Activated T-cell treated with anti-CD3 and anti-CD28 coated beads for 48 hours (primary cell): ENCODE measurements at regions not wholly inside any gene's neighbourhood (a gene's known extent, or its start where the extent isn't known, plus 50 kb on each side); places are given as distances from the start of the nearest gene placed in this dataset.

ENCODE experiments used
- DNase-seq: peaks from one replicate; pipeline ENCODE4 v3.0.0-alpha.2; 2020; ENCODE audit warnings: low read depth

DNA sequence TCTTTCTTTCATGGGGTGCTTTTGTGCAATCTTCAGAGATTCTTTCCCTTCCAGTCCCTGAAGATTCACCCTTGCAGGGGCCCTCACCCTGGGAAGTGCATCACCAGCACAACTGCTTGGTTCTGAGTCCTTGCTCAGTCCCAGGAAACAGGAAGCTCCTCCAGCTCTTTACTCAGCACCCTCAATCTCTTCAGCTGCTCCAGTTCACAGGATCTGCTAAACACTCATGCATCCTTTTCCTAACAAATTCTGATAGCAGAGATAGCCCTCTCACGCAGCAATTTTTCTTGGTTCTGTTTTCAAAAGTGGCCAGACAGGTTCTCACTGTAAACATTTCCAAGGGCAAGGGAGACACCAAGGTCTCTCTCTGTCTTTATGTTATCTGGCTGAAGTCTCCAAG is 823.1 kb downstream of the LIG4 start:
- no peak for DNase-seq

DNA sequence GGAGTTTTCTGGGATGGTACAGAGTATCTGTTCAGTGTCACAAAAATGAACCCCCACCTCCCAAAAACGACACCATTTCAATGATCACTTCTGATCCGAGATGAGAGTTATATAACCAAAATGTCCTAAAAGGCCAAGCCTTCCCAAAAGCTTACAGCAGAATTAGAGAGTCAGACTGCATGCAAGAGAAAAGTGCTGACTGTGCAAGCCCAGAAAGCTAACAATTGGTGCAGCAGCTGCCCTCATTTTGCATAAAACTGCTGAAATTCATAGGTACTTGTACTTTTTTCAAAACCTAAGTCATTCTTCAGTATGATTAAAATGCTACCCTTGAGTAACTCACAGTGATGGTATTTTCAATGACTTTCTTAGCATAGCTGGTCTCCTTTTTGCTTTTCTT is 819.6 kb upstream of the ARGLU1 start:
- no peak for DNase-seq

DNA sequence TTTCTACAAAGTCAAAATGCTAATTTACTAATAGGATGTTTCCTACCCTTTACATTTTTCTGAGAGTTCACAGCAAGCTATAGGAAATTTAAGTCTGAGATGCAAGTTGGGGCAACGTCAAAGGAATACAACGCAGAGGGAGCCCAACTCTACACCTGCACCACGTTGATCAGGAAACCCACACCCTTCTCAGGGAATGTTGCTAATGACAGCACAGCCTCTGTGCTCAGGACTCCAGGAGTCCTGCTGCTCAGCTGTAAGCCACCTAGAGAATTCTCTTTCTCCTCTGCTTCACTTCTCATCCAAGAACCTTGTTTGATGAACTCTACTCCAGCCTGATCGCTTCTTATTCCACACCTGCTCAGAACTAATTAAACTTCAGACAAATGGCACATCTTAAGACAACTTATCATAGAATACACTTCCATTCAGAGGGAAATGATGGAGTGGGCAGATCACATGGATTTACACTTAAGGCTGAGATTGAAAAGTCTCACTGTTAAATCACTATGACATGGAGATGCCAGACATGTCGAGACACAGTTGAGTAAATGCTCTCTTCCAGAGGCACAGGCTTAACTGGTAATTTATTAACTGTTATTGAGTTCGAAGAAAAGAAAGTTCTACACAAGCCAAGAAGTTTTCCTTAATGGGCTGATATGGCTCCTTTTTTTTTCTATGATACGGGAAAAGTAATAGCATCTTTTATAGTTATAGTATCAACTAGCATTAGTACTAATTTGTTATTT is 811.6 kb upstream of the ARGLU1 start:
- no peak for DNase-seq

GRCh38 chr13:107376341-107377125 is 808.6 kb upstream of the ARGLU1 start:
- no peak for DNase-seq

GRCh38 chr13:107375701-107376340 is 807.9 kb upstream of the ARGLU1 start:
- DNase-seq: no peak

- no peak for DNase-seq
Observed at GRCh38 chr13:107374038-107374437, 806.1 kb upstream of the ARGLU1 start.

GRCh38 chr13:107373551-107373950 is 805.6 kb upstream of the ARGLU1 start:
- DNase-seq: no peak

DNA sequence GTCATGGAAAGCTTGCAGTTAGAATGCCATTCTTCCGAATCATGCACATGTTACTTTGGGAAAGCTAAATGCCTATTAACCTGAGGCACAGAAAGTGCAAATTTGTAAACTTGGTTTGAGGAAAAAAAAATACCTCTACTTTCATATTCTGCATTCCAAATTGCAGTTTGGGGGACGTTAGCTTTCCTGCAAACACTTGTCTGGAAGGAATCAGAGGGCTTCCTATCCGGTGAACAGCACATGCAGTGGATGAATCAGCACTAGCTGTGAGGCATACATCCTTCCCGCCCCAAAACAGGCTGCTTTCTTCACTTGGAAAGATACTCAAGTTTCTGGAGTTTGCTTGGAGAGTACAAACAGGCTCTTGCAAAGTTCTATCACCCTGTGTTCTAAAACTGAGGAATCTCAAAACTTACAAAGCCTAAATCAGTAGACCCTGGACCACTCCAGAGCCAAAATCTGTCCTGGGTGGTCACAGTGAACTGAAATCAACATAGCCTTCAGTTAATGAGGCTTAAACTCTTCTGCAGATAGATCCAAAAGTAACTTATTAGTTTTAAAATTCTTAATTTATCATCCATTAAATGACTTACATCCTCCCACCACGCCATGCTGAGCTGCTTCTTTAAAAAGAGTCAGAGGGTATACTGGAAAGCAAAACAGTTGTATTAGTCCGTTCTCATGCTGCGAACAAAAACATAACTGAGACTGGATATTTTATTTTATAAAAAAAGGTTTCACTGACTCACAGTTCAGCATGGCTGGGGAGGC is 802.3 kb upstream of the ARGLU1 start:
- DNase-seq: no peak

DNA sequence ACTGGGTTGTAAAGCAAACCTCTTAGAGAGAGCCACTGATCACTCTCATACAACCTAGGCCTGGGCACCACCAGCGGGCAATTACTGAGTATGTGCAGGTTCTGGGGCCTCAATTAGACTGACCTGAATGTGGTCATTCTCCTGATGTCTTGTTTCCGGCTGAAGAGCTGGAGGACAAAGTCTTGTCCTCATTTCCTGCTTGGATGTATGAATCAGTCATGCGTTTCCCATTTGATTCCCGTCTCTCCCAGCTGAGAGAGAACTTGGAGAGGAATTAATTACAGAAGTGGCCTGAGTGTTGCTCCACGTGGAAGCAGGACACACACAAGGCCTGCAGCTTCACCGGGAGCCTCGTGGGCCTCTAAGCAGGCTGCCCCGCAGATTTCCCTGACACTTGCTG is 799.3 kb upstream of the ARGLU1 start:
- no peak for DNase-seq

GRCh38 chr13:107365466-107366215 is 797.7 kb upstream of the ARGLU1 start:
- DNase-seq: no peak

- DNase-seq: no peak
Observed at GRCh38 chr13:107364658-107365057, 796.7 kb upstream of the ARGLU1 start.

GRCh38 chr13:107361666-107362065 is 793.7 kb upstream of the ARGLU1 start:
- no peak for DNase-seq

- no peak for DNase-seq
Observed at GRCh38 chr13:107360010-107360409, 792.1 kb upstream of the ARGLU1 start.

DNA sequence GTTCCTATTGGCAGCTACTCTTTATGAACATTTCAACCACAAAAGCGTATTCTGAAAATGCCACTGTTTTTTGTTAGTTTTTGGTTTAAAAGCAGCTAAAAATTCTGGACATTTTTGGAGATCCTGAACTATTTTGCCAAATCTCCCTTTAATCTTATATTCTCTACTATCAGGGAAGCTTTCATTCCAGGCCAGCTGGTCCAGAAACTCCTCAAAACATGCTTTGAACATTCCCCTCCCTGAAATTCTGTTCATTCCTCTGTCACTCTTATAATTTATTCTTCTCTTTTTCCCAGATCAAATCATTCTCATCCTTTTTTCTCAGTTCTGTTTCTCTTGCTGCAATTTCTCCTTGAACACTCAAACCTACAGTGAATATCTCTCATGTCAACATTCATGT is 790.9 kb upstream of the ARGLU1 start:
- DNase-seq: no peak

- DNase-seq: no peak
Observed at GRCh38 chr13:107351305-107351704, 783.4 kb upstream of the ARGLU1 start.

- no peak for DNase-seq
Observed at GRCh38 chr13:107348925-107349324, 781.0 kb upstream of the ARGLU1 start.

DNA sequence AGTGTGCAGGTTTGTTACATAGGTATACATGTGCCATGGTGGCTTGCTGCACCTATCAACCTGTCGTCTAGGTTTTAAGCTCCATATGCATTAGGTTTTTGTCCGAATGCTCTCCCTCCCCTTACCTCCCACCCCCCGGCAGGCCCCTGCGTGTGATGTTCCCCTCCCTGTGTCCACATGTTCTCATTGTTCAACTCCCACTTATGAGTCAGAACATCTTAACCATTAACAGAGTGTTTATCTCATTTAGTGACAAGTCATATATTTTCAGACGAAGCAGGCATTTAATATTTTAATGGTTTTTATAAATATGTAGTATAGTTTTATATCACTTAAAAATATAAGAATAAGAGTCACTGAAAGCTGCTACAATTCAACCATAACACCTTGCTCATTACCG is 780.5 kb upstream of the ARGLU1 start:
- no peak for DNase-seq

DNA sequence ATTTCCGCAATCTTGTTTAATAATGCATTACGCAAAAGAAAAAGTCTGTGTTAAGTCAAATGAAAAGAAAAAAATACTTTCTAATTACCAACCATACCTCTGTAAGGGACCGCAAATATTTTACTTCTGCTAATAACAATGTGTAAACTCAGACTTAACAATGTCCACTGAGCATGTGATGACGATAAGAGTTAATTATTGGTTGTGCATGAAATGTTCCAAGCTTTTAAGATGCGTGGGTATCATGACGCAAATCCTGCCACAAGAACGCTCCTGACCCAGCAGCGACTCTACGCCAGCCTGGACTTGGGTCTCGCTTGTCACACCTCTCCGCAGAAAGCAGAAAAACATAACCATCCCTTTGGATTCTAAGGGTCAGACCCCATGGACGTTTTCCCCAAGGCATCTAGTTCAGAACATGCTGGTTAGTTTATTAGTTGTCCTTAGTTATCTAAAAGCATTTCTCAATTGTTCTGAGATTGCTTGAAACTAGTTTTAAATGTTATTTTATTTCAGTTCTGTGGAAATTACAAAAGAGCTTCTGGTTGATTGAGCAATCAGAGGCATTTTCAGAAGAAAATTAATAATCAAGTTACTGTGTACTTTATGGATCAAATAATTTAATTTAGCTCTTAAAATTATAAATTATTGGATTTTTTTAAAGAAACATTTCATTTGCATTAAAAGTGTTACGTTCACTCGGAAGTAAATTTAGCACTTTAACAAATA is 779.9 kb upstream of the ARGLU1 start:
- DNase-seq: no peak

GRCh38 chr13:107342747-107343146 is 774.8 kb upstream of the ARGLU1 start:
- no peak for DNase-seq

DNA sequence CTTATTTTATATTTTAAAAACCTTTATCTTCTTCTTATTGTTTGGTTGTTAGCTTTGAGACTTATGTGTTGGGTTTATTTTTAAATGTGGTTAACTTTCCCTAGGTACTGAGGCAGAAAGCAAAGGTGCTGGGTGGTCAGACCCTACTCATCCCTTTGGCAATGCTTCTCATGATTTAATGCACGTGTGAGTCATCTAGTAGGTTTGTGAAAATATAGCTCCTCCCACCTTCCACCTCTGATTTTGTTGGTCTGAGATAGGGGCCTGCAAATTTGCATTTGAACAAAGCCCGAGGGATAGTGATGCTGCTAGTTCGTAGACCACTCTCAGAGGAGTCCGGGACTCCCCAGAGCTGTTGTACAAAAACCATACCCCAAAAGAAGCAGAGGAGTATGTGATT is 771.3 kb upstream of the ARGLU1 start:
- DNase-seq: no peak

DNA sequence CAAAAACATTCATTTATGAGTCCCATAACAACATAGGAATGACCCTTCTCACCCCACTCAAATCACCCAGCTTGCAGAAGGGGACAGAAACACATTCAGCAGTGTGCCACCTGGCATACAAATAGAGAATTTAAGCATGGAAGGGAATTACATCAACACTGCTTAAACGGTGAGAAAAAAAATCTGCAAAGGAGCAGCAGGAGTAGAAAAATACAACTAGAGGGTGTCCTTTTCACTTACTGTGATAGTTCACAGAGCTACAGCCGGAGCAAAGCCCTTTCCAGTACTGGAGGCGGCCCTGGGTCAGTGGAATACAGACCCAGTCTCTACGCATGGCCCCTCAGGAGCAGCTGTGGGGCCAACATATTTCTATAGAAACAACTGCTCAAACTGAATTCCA is 764.3 kb upstream of the ARGLU1 start:
- DNase-seq: no peak
